ENCODE measurements at regions not wholly inside any gene's neighbourhood (a gene's known extent, or its start where the extent isn't known, plus 50 kb on each side); places are given as distances from the start of the nearest gene placed in this dataset.

GRCh38 chr4:4662230-4662629 is 120.4 kb upstream of the STX18 start:
- H3K4me2 ChIP-seq (ENCODE audit: insufficient read depth, low read length) = no peak overlapping the region
- ATAC-seq (no peak), FAIRE-seq (no peak), DNase-seq (ENCODE audit: extremely low read depth in 1 of 4, low spot score in 3 of 4) (no peak)
- no peak overlapping the region for H3K27ac ChIP-seq (ENCODE audit: extremely low read depth, low read depth, low read length)
- no TSS peak for BruUV-seq (replicated peaks)
- no peaks in the 10 kb centered on the region; the same call in 1 of the 2 replicates for H3K9me3 ChIP-seq (replicated peaks; ENCODE audit: control insufficient read depth, insufficient read depth, low read depth, low read length)
- no peak for TF ChIP-seq ZNF174 (CRISPR knock-in tag; IDR thresholded peaks at IDR 0.05)
- TF ChIP-seq RBM25 (IDR thresholded peaks at IDR 0.05; ENCODE audit: low read depth, low read length, severe bottlenecking) = peak; percentile 52
- ChIA-PET POLR2A (no interaction called here), CTCF (ENCODE audit: low intra/inter-chr PET ratio) (no interaction called here)
- no peaks in the 10 kb centered on the region for H3K79me2 ChIP-seq (ENCODE audit: control insufficient read depth, insufficient read depth, low read length)
- intact Hi-C loops (cut with micrococcal nuclease) (no loop called here), in situ Hi-C loops (cut with MboI) (no loop called here)
- H3K27me3 ChIP-seq (ENCODE audit: control insufficient read depth in 2 of 2, insufficient read depth in 2 of 2, low read length in 2 of 2) = peaks cover 0 to 4% of the 10 kb centered on the region in 2 experiments; a peak in 1 of 5 replicates
- H3K9ac ChIP-seq (ENCODE audit: insufficient read depth in 1 of 2, low read depth in 2 of 2, low read length in 2 of 2) = no peak overlapping the region
- WGBS (ENCODE audit: insufficient coverage, low coverage, missing lambda C conversion rate) = 3% methylated on average over 2 of the region's 2 CpGs
- H3K4me3 ChIP-seq = no peak overlapping the region
- H3K9me1 ChIP-seq (ENCODE audit: control insufficient read depth, insufficient read depth, low read length) = no peaks in the 10 kb centered on the region
- H3K4me1 ChIP-seq (replicated peaks in 1 of 2; ENCODE audit: control insufficient read depth in 2 of 2, insufficient read depth in 2 of 2, low read length in 2 of 2) = peaks cover 0 to 12% of the 10 kb centered on the region in 2 experiments; a peak in 3 of 5 replicates
- H3K36me3 ChIP-seq (ENCODE audit: control insufficient read depth, insufficient read depth, low read length) = no peaks in the 10 kb centered on the region
- H4K20me1 ChIP-seq (replicated peaks; ENCODE audit: control insufficient read depth, insufficient read depth, low read length) = no peaks in the 10 kb centered on the region
- no peak overlapping the region for H2AFZ ChIP-seq (ENCODE audit: low read depth, low read length)

- Histone ChIP-seq H3K9me1 (ENCODE audit: control insufficient read depth, insufficient read depth, low read length) (no peaks in the 10 kb centered on the region), H3K9ac (ENCODE audit: insufficient read depth in 1 of 2, low read depth in 2 of 2, low read length in 2 of 2) (peak overlapping the region in 1 of 2 experiments; percentile 2; a peak in 1 of 4 replicates), H3K36me3 (ENCODE audit: control insufficient read depth, insufficient read depth, low read length) (no peaks in the 10 kb centered on the region), H3K4me2 (ENCODE audit: insufficient read depth, low read length) (peak overlapping the region; percentile 24; the same call in 1 of the 2 replicates), H2AFZ (ENCODE audit: low read depth, low read length) (peak overlapping the region; percentile 70), H3K27me3 (ENCODE audit: control insufficient read depth in 2 of 2, insufficient read depth in 2 of 2, low read length in 2 of 2) (no peaks in the 10 kb centered on the region; a peak in 1 of 5 replicates), H3K9me3 (replicated peaks; ENCODE audit: control insufficient read depth, insufficient read depth, low read depth, low read length) (no peaks in the 10 kb centered on the region; the same call in 1 of the 2 replicates), H3K4me3 (no peak overlapping the region), H3K79me2 (ENCODE audit: control insufficient read depth, insufficient read depth, low read length) (no peaks in the 10 kb centered on the region), H3K27ac (ENCODE audit: extremely low read depth, low read depth, low read length) (peak overlapping the region; percentile 75; the same call in 2 of the 3 replicates), H4K20me1 (replicated peaks; ENCODE audit: control insufficient read depth, insufficient read depth, low read length) (no peaks in the 10 kb centered on the region), H3K4me1 (replicated peaks in 1 of 2; ENCODE audit: control insufficient read depth in 2 of 2, insufficient read depth in 2 of 2, low read length in 2 of 2) (peaks cover 0 to 12% of the 10 kb centered on the region in 2 experiments; a peak in 3 of 5 replicates)
- in situ Hi-C loops (cut with MboI) = no loop called here
- DNase-seq (ENCODE audit: extremely low read depth in 1 of 4, low spot score in 3 of 4) (peak; percentile 43 to 66 (median 54)), ATAC-seq (peak; percentile 84), FAIRE-seq (peak; percentile 93)
- BruUV-seq (replicated peaks) = no TSS peak
- CTCF ChIA-PET (ENCODE audit: low intra/inter-chr PET ratio) = no interaction called here
- POLR2A ChIA-PET = no interaction called here
- intact Hi-C loops (cut with micrococcal nuclease) = no loop called here
- WGBS (ENCODE audit: insufficient coverage, low coverage, missing lambda C conversion rate) = 18% methylated on average over 11 of the region's 11 CpGs
- no peak for TF ChIP-seq HOXB6 (CRISPR knock-in tag; IDR thresholded peaks at IDR 0.05; ENCODE audit: borderline replicate concordance)
- no peak for TF ChIP-seq RAD51 (IDR thresholded peaks at IDR 0.05; ENCODE audit: borderline replicate concordance, low read depth)
- TF ChIP-seq HES1 (IDR thresholded peaks at IDR 0.05; ENCODE audit: low read depth) = no peak
- peak; percentile 34; the same call in 1 of the 2 replicates for TF ChIP-seq CREM (IDR thresholded peaks at IDR 0.05; ENCODE audit: low read depth)
- peak; percentile 90 for TF ChIP-seq ZBTB33 (CRISPR knock-in tag; IDR thresholded peaks at IDR 0.05)
- no peak for TF ChIP-seq PURB (CRISPR knock-in tag; IDR thresholded peaks at IDR 0.05; ENCODE audit: low read depth)
- peak; percentile 68 for TF ChIP-seq NFE2 (IDR thresholded peaks at IDR 0.05; ENCODE audit: low read depth)
- TF ChIP-seq NR2C2 (CRISPR knock-in tag; IDR thresholded peaks at IDR 0.05) = no peak
- peak; percentile 44; the same call in 1 of the 2 replicates for TF ChIP-seq NR2C2 (tag; IDR thresholded peaks at IDR 0.05)
These were observed 118.2 kb upstream of the STX18 start for GRCh38 chr4:4659871-4660651.

All from K562 (cell line).